PC-3 (cell line): ENCODE measurements at regions not wholly inside any gene's neighbourhood (a gene's known extent, or its start where the extent isn't known, plus 50 kb on each side); places are given as distances from the start of the nearest gene placed in this dataset.
A peak's percentile ranks its signal among the peaks of the same experiment; 100 is the strongest.

ENCODE experiments used
- ATAC-seq: fragments of 200-7000 bp; cut with Tn5 transposase; 2 replicates; pipeline ENCODE4 v1.9.1; 2020; ENCODE audit warnings: mild to moderate bottlenecking, moderate library complexity
- BruUV-seq: library from RNA; stranded (reverse); fragments of 400-500 nt; replicated peaks from 2 replicates; lab custom pipeline; 2021; lab: Mats Ljungman, UMichigan
- CTCF ChIA-PET: fragments of 300-600 bp; sonication (Branson Sonifier 250); formaldehyde crosslinking; loops from one replicate; lab custom pipeline; 2022; ENCODE audit warnings: antibody characterized with exemption; lab: Charles Lee
- POLR2A ChIA-PET: fragments of 300-600 bp; sonication (Branson Sonifier 250); formaldehyde crosslinking; loops from one replicate; lab custom pipeline; 2022; ENCODE audit warnings: antibody characterized with exemption; ENCODE audit not compliant: unreplicated experiment; lab: Charles Lee
- DNase-seq: peaks from one replicate; pipeline ENCODE4 v3.0.0-alpha.2; 2015
- H2AFZ ChIP-seq: fragments of 300-600 bp; sonication (generic); 2 replicates; pipeline ENCODE4 v1.6.0; 2016; ENCODE audit warnings: antibody characterized with exemption, low read length
- H3F3A ChIP-seq: fragments of 300-600 bp; sonication (generic); one replicate; pipeline ENCODE4 v1.6.0; 2017; ENCODE audit warnings: antibody characterized with exemption, low read length, control low read depth, mild to moderate bottlenecking; ENCODE audit not compliant: unreplicated experiment
- H3K27ac ChIP-seq: fragments of 300-600 bp; sonication (generic); 2 replicates; pipeline ENCODE4 v1.5.1; 2016; ENCODE audit warnings: mild to moderate bottlenecking, low read length
- H3K27me3 ChIP-seq: fragments of 300-600 bp; sonication (generic); 2 replicates; pipeline ENCODE4 v1.6.1; 2016; ENCODE audit warnings: low read length, mixed read lengths
- H3K36me3 ChIP-seq: fragments of 300-600 bp; sonication (generic); 2 replicates; pipeline ENCODE4 v1.6.1; 2016; ENCODE audit warnings: low read depth, mixed run types, low read length, mixed read lengths
- H3K4me1 ChIP-seq: fragments of 300-600 bp; sonication (generic); 2 replicates; pipeline ENCODE4 v1.5.1; 2016; ENCODE audit warnings: low read length; ENCODE audit not compliant: insufficient read depth
- H3K4me2 ChIP-seq: fragments of 300-600 bp; sonication (generic); 2 replicates; pipeline ENCODE4 v1.6.0; 2016; ENCODE audit warnings: low read length
- H3K4me3 ChIP-seq: fragments of 300-600 bp; sonication (generic); 2 replicates; pipeline ENCODE4 v1.5.1; 2016; ENCODE audit warnings: mild to moderate bottlenecking, low read length, mixed read lengths
- H3K79me2 ChIP-seq: fragments of 300-600 bp; sonication (generic); 2 replicates; pipeline ENCODE4 v1.6.1; 2017; ENCODE audit warnings: low read length, mixed read lengths
- H3K9ac ChIP-seq: fragments of 300-600 bp; sonication (generic); 2 replicates; pipeline ENCODE4 v1.6.0; 2016; ENCODE audit warnings: mild to moderate bottlenecking, low read length
- H3K9me2 ChIP-seq: fragments of 300-600 bp; sonication (generic); replicated peaks from 2 replicates; pipeline ENCODE4 v1.6.1; 2016; ENCODE audit warnings: mixed run types, low read length, mixed read lengths
- H3K9me3 ChIP-seq: fragments of 300-600 bp; sonication (generic); 2 replicates; pipeline ENCODE4 v1.6.1; 2016; ENCODE audit warnings: low read length, mixed read lengths
- H4K20me1 ChIP-seq: fragments of 300-600 bp; sonication (generic); 2 replicates; pipeline ENCODE4 v1.6.1; 2016; ENCODE audit warnings: low read length, mixed read lengths
- CTCF ChIP-seq: fragments of 300-600 bp; sonication (generic); conservative IDR thresholded peaks from 2 replicates; pipeline ENCODE4 v1.5.1; 2017; ENCODE audit warnings: antibody characterized with exemption, low read depth, mild to moderate bottlenecking, low read length
- EZH2 ChIP-seq: fragments of 300-600 bp; sonication (generic); IDR thresholded peaks from one replicate; pipeline ENCODE4 v1.6.1; 2017; ENCODE audit warnings: antibody characterized with exemption, mild to moderate bottlenecking, low read length; ENCODE audit not compliant: unreplicated experiment
- EZH2phosphoT487 ChIP-seq: fragments of 300-600 bp; sonication (generic); IDR thresholded peaks from 2 replicates; pipeline ENCODE4 v1.6.1; 2018; ENCODE audit warnings: mild to moderate bottlenecking, antibody characterized with exemption, low read length, borderline replicate concordance
- intact Hi-C: fragments of 100-400 bp; cut with micrococcal nuclease; formaldehyde crosslinking; loops from 2 replicates; pipeline ENCODE4 v1.9.0; 2023

GRCh38 chr12:87383680-87384079 lies 645.5 kb downstream of the C12orf50 start:
- Histone ChIP-seq H3F3A (no peaks in the 10 kb centered on the region), H3K4me3 (no peak overlapping the region), H3K27ac (no peak overlapping the region), H3K9me3 (no peaks in the 10 kb centered on the region), H3K27me3 (no peaks in the 10 kb centered on the region), H3K4me2 (no peak overlapping the region), H3K9me2 (no peaks in the 10 kb centered on the region), H3K36me3 (no peaks in the 10 kb centered on the region), H2AFZ (no peak overlapping the region), H3K4me1 (0 out of 2 replicates have a peak, but pooled peaks cover 9% of the 10 kb centered on the region), H4K20me1 (no peaks in the 10 kb centered on the region), H3K79me2 (no peaks in the 10 kb centered on the region), H3K9ac (no peak overlapping the region)
- ATAC-seq, result peak; percentile 70
- intact Hi-C loops, result no loop called here
- ChIA-PET CTCF (no interaction called here), POLR2A (no interaction called here)
- TF ChIP-seq EZH2phosphoT487 (no peak), CTCF (no peak), EZH2 (no peak)
- BruUV-seq, result no TSS peak
- peak; percentile 57 for DNase-seq

GRCh38 chr12:87382959-87383566 lies 646.1 kb downstream of the C12orf50 start:
- no peak overlapping the region for H3K4me2 ChIP-seq
- ChIA-PET POLR2A (no interaction called here), CTCF (no interaction called here)
- H4K20me1 ChIP-seq, result no peaks in the 10 kb centered on the region
- TF ChIP-seq EZH2phosphoT487 (no peak), CTCF (no peak), EZH2 (no peak)
- no peaks in the 10 kb centered on the region for H3K79me2 ChIP-seq
- BruUV-seq, result no TSS peak
- no peak overlapping the region for H3K4me3 ChIP-seq
- intact Hi-C loops, result no loop called here
- H3K9me3 ChIP-seq, result no peaks in the 10 kb centered on the region
- no peaks in the 10 kb centered on the region for H3K9me2 ChIP-seq
- no peaks in the 10 kb centered on the region for H3K36me3 ChIP-seq
- no peak overlapping the region for H3K27ac ChIP-seq
- ATAC-seq (no peak), DNase-seq (no peak)
- H3K4me1 ChIP-seq, result 0 out of 2 replicates have a peak, but pooled peaks cover 9% of the 10 kb centered on the region
- H2AFZ ChIP-seq, result no peak overlapping the region
- no peak overlapping the region for H3K9ac ChIP-seq
- H3F3A ChIP-seq, result no peaks in the 10 kb centered on the region
- no peaks in the 10 kb centered on the region for H3K27me3 ChIP-seq

GRCh38 chr12:87382436-87382835 lies 646.8 kb downstream of the C12orf50 start:
- no TSS peak for BruUV-seq
- POLR2A ChIA-PET, result no interaction called here
- H3K9me3 ChIP-seq, result no peaks in the 10 kb centered on the region

More at GRCh38 chr12:87382436-87382835, 646.8 kb downstream of the C12orf50 start:
- Histone ChIP-seq H3K9me2 (no peaks in the 10 kb centered on the region), H2AFZ (no peak overlapping the region), H3K4me3 (no peak overlapping the region), H3K4me1 (0 out of 2 replicates have a peak, but pooled peaks cover 9% of the 10 kb centered on the region), H3F3A (no peaks in the 10 kb centered on the region), H4K20me1 (no peaks in the 10 kb centered on the region), H3K4me2 (no peak overlapping the region), H3K9ac (no peak overlapping the region), H3K27me3 (no peaks in the 10 kb centered on the region), H3K36me3 (no peaks in the 10 kb centered on the region), H3K79me2 (no peaks in the 10 kb centered on the region), H3K27ac (no peak overlapping the region)
- DNase-seq (no peak), ATAC-seq (no peak)
- CTCF ChIA-PET, result no interaction called here
- intact Hi-C loops, result no loop called here
- TF ChIP-seq EZH2 (no peak), CTCF (no peak), EZH2phosphoT487 (no peak)
